ENCODE measurements at regions not wholly inside any gene's neighbourhood (a gene's known extent, or its start where the extent isn't known, plus 50 kb on each side); places are given as distances from the start of the nearest gene placed in this dataset.

- H3K27ac Mint-ChIP-seq, result no peak overlapping the region
- no peaks in the 10 kb centered on the region for H3K36me3 Mint-ChIP-seq (ENCODE audit: insufficient read depth)
- H3K27me3 Mint-ChIP-seq, result no peaks in the 10 kb centered on the region
- H3K4me1 Mint-ChIP-seq (ENCODE audit: low read depth), result no peaks in the 10 kb centered on the region
- TF ChIP-seq CTCF (IDR thresholded peaks at IDR 0.05; ENCODE audit: unreplicated experiment), result no peak
- DNase-seq (ENCODE audit: low spot score, unreplicated experiment), result no peak
- H3K4me3 Mint-ChIP-seq (ENCODE audit: low read depth), result no peak overlapping the region
- no peaks in the 10 kb centered on the region for H3K9me3 Mint-ChIP-seq (ENCODE audit: low read depth)
Measured at GRCh38 chr5:122703203-122703602, 71.7 kb upstream of the SNX2 start.

GRCh38 chr5:122704247-122705036, 70.4 kb upstream of the SNX2 start:
- peak; percentile 68 for TF ChIP-seq CTCF (IDR thresholded peaks at IDR 0.05; ENCODE audit: unreplicated experiment)
- no peaks in the 10 kb centered on the region for H3K9me3 Mint-ChIP-seq (ENCODE audit: low read depth)
- H3K27me3 Mint-ChIP-seq, result no peaks in the 10 kb centered on the region
- no peak overlapping the region for H3K4me3 Mint-ChIP-seq (ENCODE audit: low read depth)
- H3K36me3 Mint-ChIP-seq (ENCODE audit: insufficient read depth), result no peaks in the 10 kb centered on the region
- no peak for DNase-seq (ENCODE audit: low spot score, unreplicated experiment)
- H3K4me1 Mint-ChIP-seq (ENCODE audit: low read depth), result no peaks in the 10 kb centered on the region
- no peak overlapping the region for H3K27ac Mint-ChIP-seq

- DNase-seq (ENCODE audit: low spot score, unreplicated experiment), result no peak
- no peak overlapping the region for H3K27ac Mint-ChIP-seq
- no peaks in the 10 kb centered on the region for H3K9me3 Mint-ChIP-seq (ENCODE audit: low read depth)
- TF ChIP-seq CTCF (IDR thresholded peaks at IDR 0.05; ENCODE audit: unreplicated experiment), result no peak
- H3K4me1 Mint-ChIP-seq (ENCODE audit: low read depth), result no peaks in the 10 kb centered on the region
- no peak overlapping the region for H3K4me3 Mint-ChIP-seq (ENCODE audit: low read depth)
- H3K27me3 Mint-ChIP-seq, result no peaks in the 10 kb centered on the region
- H3K36me3 Mint-ChIP-seq (ENCODE audit: insufficient read depth), result no peaks in the 10 kb centered on the region
Measured at GRCh38 chr5:122705851-122706250, 69.0 kb upstream of the SNX2 start.

- Mint-ChIP-seq H3K4me3 (ENCODE audit: low read depth) (no peak overlapping the region), H3K9me3 (ENCODE audit: low read depth) (no peaks in the 10 kb centered on the region), H3K4me1 (ENCODE audit: low read depth) (no peaks in the 10 kb centered on the region), H3K27me3 (no peaks in the 10 kb centered on the region), H3K36me3 (ENCODE audit: insufficient read depth) (no peaks in the 10 kb centered on the region), H3K27ac (no peak overlapping the region)
- no peak for DNase-seq (ENCODE audit: low spot score, unreplicated experiment)
- no peak for TF ChIP-seq CTCF (IDR thresholded peaks at IDR 0.05; ENCODE audit: unreplicated experiment)
Measured at GRCh38 chr5:122707796-122708195, 67.1 kb upstream of the SNX2 start.

GRCh38 chr5:122713041-122713440, 61.8 kb upstream of the SNX2 start:
- Mint-ChIP-seq H3K27ac (no peak overlapping the region), H3K4me3 (ENCODE audit: low read depth) (no peak overlapping the region), H3K9me3 (ENCODE audit: low read depth) (no peaks in the 10 kb centered on the region), H3K27me3 (no peaks in the 10 kb centered on the region), H3K4me1 (ENCODE audit: low read depth) (no peaks in the 10 kb centered on the region), H3K36me3 (ENCODE audit: insufficient read depth) (no peaks in the 10 kb centered on the region)
- TF ChIP-seq CTCF (IDR thresholded peaks at IDR 0.05; ENCODE audit: unreplicated experiment), result no peak
- DNase-seq (ENCODE audit: low spot score, unreplicated experiment), result no peak

Data from progenitor cell of endocrine pancreas (in vitro differentiated cells).